ENCODE measurements at regions not wholly inside any gene's neighbourhood (a gene's known extent, or its start where the extent isn't known, plus 50 kb on each side); places are given as distances from the start of the nearest gene placed in this dataset.
"Not testable (repeated sequence)": the region's sequence is repeated elsewhere in the genome, so short reads cannot be mapped to it uniquely, and the experiment has no call there.

DNA sequence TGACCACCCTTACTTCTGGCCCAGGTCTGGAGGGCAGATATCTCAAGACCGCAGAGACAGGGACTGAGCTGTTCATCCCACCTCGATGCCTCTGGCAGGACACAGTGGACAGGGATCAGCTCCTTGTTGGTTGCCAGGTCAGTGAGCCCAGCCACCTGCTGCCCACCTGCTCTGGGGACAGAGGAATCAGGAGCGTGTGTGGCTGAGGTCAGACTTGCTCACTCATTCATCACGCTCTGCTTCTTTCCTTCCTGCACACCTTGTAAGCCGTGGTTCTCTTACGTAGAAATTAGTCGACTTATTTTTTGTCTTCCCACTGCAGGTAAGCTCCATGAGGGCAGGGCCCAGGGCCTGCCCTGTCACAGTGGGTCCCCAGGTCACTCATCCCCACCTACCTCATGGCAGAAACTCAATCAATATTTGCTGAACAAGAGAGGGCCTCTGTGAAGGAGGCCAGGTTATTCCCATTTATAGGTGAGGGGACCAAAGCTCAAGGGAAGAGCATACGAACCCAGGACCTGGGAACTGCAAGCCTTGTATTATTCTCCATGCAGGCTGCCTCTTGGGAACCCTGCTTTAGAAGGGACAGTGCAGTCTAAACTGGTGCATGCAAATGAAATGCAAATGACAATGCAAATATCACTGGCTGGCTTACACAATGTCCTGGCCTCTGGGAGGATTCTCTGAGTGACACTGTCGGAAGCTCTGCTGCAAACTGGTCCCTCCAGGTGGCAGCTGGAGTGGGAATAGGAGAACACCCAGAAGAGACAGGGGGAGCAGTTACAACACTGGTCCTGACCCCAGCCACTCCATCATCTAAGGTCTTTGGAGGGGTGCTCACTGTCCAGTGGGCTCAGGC, 58.4 kb upstream of the PAX7 start:
- no peaks in the 10 kb centered on the region for H3K4me1 Mint-ChIP-seq
- peaks cover 2% of the 10 kb centered on the region for H3K9me3 Mint-ChIP-seq
- H3K27ac Mint-ChIP-seq, result no peak overlapping the region
- peaks cover 52% of the 10 kb centered on the region for H3K27me3 Mint-ChIP-seq (ENCODE audit: low read depth)
- TF ChIP-seq, protein P1, sequence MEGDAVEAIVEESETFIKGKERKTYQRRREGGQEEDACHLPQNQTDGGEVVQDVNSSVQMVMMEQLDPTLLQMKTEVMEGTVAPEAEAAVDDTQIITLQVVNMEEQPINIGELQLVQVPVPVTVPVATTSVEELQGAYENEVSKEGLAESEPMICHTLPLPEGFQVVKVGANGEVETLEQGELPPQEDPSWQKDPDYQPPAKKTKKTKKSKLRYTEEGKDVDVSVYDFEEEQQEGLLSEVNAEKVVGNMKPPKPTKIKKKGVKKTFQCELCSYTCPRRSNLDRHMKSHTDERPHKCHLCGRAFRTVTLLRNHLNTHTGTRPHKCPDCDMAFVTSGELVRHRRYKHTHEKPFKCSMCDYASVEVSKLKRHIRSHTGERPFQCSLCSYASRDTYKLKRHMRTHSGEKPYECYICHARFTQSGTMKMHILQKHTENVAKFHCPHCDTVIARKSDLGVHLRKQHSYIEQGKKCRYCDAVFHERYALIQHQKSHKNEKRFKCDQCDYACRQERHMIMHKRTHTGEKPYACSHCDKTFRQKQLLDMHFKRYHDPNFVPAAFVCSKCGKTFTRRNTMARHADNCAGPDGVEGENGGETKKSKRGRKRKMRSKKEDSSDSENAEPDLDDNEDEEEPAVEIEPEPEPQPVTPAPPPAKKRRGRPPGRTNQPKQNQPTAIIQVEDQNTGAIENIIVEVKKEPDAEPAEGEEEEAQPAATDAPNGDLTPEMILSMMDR (IDR thresholded peaks at IDR 0.05; ENCODE audit: unreplicated experiment in 3 of 3), result no peak
- no peak overlapping the region for H3K4me3 Mint-ChIP-seq
- H3K36me3 Mint-ChIP-seq (ENCODE audit: low read depth), result no peaks in the 10 kb centered on the region

DNA sequence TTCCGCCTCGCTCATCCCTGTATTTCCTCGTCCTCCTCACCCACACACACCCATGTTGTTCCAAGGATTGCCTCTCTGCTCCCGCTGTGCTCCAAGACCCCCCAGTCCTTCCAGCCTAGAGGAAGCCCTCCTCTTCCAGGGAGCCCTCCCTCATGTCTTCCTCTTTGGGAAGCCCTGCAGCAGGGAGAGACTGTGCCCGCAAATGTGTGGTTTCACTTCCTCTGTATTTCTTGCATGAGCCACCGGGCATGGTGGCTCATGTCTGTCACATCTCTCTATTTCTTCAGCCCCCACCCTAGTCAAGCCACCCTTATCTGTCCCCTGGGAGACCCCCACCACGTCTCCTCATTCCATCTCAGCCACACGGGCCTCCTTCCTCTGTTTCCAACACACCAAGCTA, 57.5 kb upstream of the PAX7 start:
- H3K27ac Mint-ChIP-seq, result no peak overlapping the region
- peaks cover 2% of the 10 kb centered on the region for H3K9me3 Mint-ChIP-seq
- TF ChIP-seq, protein P1 (IDR thresholded peaks at IDR 0.05; ENCODE audit: unreplicated experiment in 3 of 3), result no peak
- H3K4me3 Mint-ChIP-seq, result no peak overlapping the region
- no peaks in the 10 kb centered on the region for H3K36me3 Mint-ChIP-seq (ENCODE audit: low read depth)
- peaks cover 52% of the 10 kb centered on the region for H3K27me3 Mint-ChIP-seq (ENCODE audit: low read depth)
- no peaks in the 10 kb centered on the region for H3K4me1 Mint-ChIP-seq

DNA sequence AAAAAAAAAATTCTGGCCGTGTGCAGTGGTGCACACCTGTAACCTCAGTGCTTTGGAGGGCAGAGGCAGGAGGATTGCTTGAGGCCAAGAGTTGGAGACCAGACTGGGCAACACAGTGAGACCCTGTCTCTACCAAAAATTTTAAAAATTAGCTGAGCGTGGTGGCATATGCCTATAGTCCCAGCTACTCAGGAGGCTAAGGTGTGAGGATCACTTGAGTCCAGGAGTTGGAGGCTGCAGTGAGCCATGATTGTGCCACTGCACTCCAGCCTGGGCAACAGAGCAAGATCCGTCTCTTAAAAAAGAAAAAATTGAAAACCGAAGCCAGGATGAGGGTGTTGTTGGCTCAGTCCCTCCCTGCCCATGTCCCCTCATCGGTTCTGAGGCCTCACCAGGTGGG, 55.9 kb upstream of the PAX7 start:
- no peaks in the 10 kb centered on the region for H3K36me3 Mint-ChIP-seq (ENCODE audit: low read depth)
- no peak overlapping the region for H3K4me3 Mint-ChIP-seq
- TF ChIP-seq, protein P1 (IDR thresholded peaks at IDR 0.05; ENCODE audit: unreplicated experiment in 3 of 3), result no peak
- peaks cover 48% of the 10 kb centered on the region for H3K27me3 Mint-ChIP-seq (ENCODE audit: low read depth)
- H3K27ac Mint-ChIP-seq, result no peak overlapping the region
- no peaks in the 10 kb centered on the region for H3K4me1 Mint-ChIP-seq
- H3K9me3 Mint-ChIP-seq, result no peaks in the 10 kb centered on the region

DNA sequence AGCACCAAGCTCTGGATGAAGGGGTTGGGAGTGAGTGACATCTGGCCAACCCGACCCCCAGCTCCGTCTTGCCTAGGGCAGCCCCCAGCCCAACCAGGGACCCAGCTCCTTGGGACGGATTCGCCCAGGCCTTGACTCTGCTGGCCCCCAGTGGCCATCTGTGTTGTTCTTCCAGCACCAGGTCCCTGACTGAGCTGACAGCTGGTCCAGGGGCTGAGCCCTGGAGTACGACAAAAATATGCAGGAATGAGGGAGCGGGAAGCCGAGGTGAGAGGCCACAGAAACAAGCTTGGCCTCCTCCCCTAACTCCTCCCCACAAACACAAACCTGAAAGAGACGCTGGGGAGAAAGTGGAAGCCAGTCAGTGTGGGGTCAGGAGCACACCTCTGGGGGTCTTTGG, 55.0 kb upstream of the PAX7 start:
- no peaks in the 10 kb centered on the region for H3K36me3 Mint-ChIP-seq (ENCODE audit: low read depth)

DNA sequence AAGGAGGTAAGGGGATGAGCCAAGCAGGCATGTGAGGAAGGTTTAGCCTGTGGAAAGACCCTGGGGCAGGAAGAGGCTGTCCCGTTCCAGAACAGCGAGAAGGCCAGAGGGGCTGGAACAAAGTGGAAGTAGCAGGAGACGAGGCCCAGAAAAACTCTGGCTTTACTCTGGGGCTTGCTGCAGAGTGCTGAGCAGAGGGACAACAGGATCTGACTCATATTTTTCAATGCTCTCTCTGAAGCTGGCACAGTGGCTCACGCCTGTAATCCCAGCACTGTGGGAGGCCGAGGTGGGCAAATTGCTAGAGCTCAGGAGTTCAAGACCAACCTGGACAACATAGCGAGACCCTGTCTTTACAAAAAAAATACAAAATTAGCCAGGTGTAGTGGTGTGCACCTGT, 52.4 kb upstream of the PAX7 start:
- H3K4me1 Mint-ChIP-seq, result no peaks in the 10 kb centered on the region
- H3K36me3 Mint-ChIP-seq (ENCODE audit: low read depth), result no peaks in the 10 kb centered on the region
- no peak overlapping the region for H3K4me3 Mint-ChIP-seq
- TF ChIP-seq, protein P1 (IDR thresholded peaks at IDR 0.05; ENCODE audit: unreplicated experiment in 3 of 3), result no peak
- H3K27me3 Mint-ChIP-seq (ENCODE audit: low read depth), result peaks cover 30% of the 10 kb centered on the region
- no peak overlapping the region for H3K27ac Mint-ChIP-seq
- no peaks in the 10 kb centered on the region for H3K9me3 Mint-ChIP-seq

More for the DNA sequence above, 55.0 kb upstream of the PAX7 start:
- Mint-ChIP-seq H3K27ac (no peak overlapping the region), H3K4me1 (no peaks in the 10 kb centered on the region), H3K27me3 (ENCODE audit: low read depth) (peaks cover 43% of the 10 kb centered on the region), H3K4me3 (no peak overlapping the region), H3K9me3 (no peaks in the 10 kb centered on the region)
- TF ChIP-seq, protein P1 (IDR thresholded peaks at IDR 0.05; ENCODE audit: unreplicated experiment in 3 of 3), result peak; percentile 74 to 80 (median 79)

DNA sequence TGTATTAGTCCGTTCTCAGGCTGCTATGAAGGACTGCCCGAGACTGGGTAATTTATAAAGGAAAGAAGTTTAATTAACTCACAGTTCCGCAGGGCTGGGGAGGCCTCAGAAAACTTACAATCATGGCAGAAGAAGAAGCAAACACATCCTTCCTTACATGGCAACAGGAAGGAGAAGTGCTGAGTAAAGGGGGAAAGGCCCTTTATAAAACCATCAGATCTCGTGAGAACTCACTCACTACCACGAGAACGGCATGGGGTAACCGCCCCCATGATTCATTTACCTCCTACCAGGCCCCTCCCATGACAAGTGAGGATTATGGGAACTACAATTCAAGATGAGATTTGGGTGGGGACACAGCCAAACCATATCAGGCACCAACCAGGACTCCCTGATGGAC, 51.4 kb upstream of the PAX7 start:
- H3K9me3 Mint-ChIP-seq; H3K36me3 Mint-ChIP-seq (ENCODE audit: low read depth); H3K4me3 Mint-ChIP-seq; H3K4me1 Mint-ChIP-seq; H3K27ac Mint-ChIP-seq: not testable (repeated sequence)
- H3K27me3 Mint-ChIP-seq (ENCODE audit: low read depth), result peaks cover 34% of the 10 kb centered on the region
